Peyer's patch (tissue), 4 donors: ENCODE measurements at regions not wholly inside any gene's neighbourhood (a gene's known extent, or its start where the extent isn't known, plus 50 kb on each side); places are given as distances from the start of the nearest gene placed in this dataset.
"Not testable (repeated sequence)": the region's sequence is repeated elsewhere in the genome, so short reads cannot be mapped to it uniquely, and the experiment has no call there.

Experiments
- CTCF ChIP-seq, 6 experiments: fragments of 450-650 bp in 4 of 6; fragments of 200-600 bp in 2 of 6; sonication (generic) in 1 of 6; IDR thresholded peaks; one replicate each; pipeline ENCODE4 v1.5.1; 2017 to 2019; ENCODE audit warnings: antibody characterized with exemption in 6 of 6, mild to moderate bottlenecking in 3 of 6, moderate library complexity in 1 of 6
- POLR2A ChIP-seq, 2 donors: fragments of 450-650 bp; IDR thresholded peaks; one replicate each; pipeline ENCODE4 v1.5.1; 2017; ENCODE audit warnings: antibody characterized with exemption in 2 of 2, mild to moderate bottlenecking in 2 of 2, moderate library complexity in 2 of 2

- not testable (repeated sequence) for TF ChIP-seq CTCF, POLR2A (IDR thresholded peaks at IDR 0.05)
These were observed 71.4 kb upstream of the TSC22D1 start for GRCh38 chr13:44647560-44647959.
